CD14-positive monocyte (primary cell): ENCODE measurements at regions not wholly inside any gene's neighbourhood (a gene's known extent, or its start where the extent isn't known, plus 50 kb on each side); places are given as distances from the start of the nearest gene placed in this dataset.

Experiments used
- DNase-seq, 3 donors: peaks; one replicate each; pipeline ENCODE4 v3.0.0-alpha.2; 2011 to 2022
- H2AFZ ChIP-seq: 2 replicates; pipeline ENCODE4 v1.6.0; 2012; ENCODE audit warnings: mild to moderate bottlenecking, low read depth, low read length, inconsistent platforms; ENCODE audit not compliant: insufficient read depth, poor library complexity, severe bottlenecking
- H3K27ac ChIP-seq, 2 donors: 1 replicate in 1 of 2; 2 replicates in 1 of 2; pipeline ENCODE4 v1.5.1; 2012 to 2013; ENCODE audit warnings: low read length in 2 of 2, control low read depth in 1 of 2, inconsistent platforms in 1 of 2, low read depth in 1 of 2, mild to moderate bottlenecking in 1 of 2
- H3K27me3 ChIP-seq, 2 donors: one replicate each; pipeline versions ENCODE4 v1.6.0 to v1.6.1; 2011 to 2013; ENCODE audit warnings: low read length in 2 of 2; ENCODE audit not compliant: control insufficient read depth in 2 of 2, insufficient read depth in 2 of 2
- H3K36me3 ChIP-seq, 2 donors: replicated peaks in 1 of 2; 1 replicate in 1 of 2; 2 replicates in 1 of 2; pipeline versions ENCODE4 v1.5.1 to v1.6.1; 2012 to 2013; ENCODE audit warnings: low read length in 2 of 2, control low read depth in 1 of 2, inconsistent platforms in 1 of 2, mild to moderate bottlenecking in 1 of 2; ENCODE audit not compliant: insufficient read depth in 2 of 2, control insufficient read depth in 1 of 2
- H3K4me1 ChIP-seq, 2 donors: 1 replicate in 1 of 2; 2 replicates in 1 of 2; pipeline versions ENCODE4 v1.5.1 to v1.6.1; 2012 to 2013; ENCODE audit warnings: low read length in 2 of 2, control low read depth in 1 of 2, inconsistent platforms in 1 of 2, mild to moderate bottlenecking in 1 of 2, moderate library complexity in 1 of 2; ENCODE audit not compliant: insufficient read depth in 2 of 2, control insufficient read depth in 1 of 2
- H3K4me2 ChIP-seq: replicated peaks from 2 replicates; pipeline ENCODE3; 2012; ENCODE audit warnings: low read length, moderate library complexity, mild to moderate bottlenecking; ENCODE audit not compliant: poor library complexity, severe bottlenecking; ENCODE audit errors: extremely low read depth
- H3K4me3 ChIP-seq, 3 experiments: fragments of 200-600 bp in 1 of 3; sonication (generic) in 1 of 3; replicated peaks in 1 of 3; 1 replicate in 2 of 3; 2 replicates in 1 of 3; pipeline ENCODE4 v1.5.1; 2011 to 2013; ENCODE audit warnings: low read length in 3 of 3, mild to moderate bottlenecking in 3 of 3, control low read depth in 2 of 3, low read depth in 2 of 3, inconsistent platforms in 1 of 3, moderate library complexity in 1 of 3
- H3K79me2 ChIP-seq: 2 replicates; pipeline ENCODE4 v1.6.0; 2012; ENCODE audit warnings: mild to moderate bottlenecking, control low read depth, inconsistent platforms, low read length, moderate library complexity; ENCODE audit not compliant: insufficient read depth
- H3K9ac ChIP-seq: 2 replicates; pipeline ENCODE4 v1.6.0; 2017; ENCODE audit warnings: low read length, mild to moderate bottlenecking; ENCODE audit not compliant: insufficient read depth, poor library complexity, severe bottlenecking
- H3K9me3 ChIP-seq, 2 donors: replicated peaks in 1 of 2; 1 replicate in 1 of 2; 2 replicates in 1 of 2; pipeline versions ENCODE4 v1.5.1 to v1.6.1; 2012 to 2013; ENCODE audit warnings: low read length in 2 of 2, control low read depth in 1 of 2; ENCODE audit not compliant: control insufficient read depth in 1 of 2, insufficient read depth in 1 of 2
- H4K20me1 ChIP-seq: 2 replicates; pipeline ENCODE4 v1.6.0; 2012; ENCODE audit warnings: mild to moderate bottlenecking, low read length, control low read depth, moderate library complexity; ENCODE audit not compliant: insufficient read depth
- H3K27ac Mint-ChIP-seq, 7 donors: one replicate each; pipeline ENCODE4 v1.8.0; 2020; ENCODE audit warnings: mild to moderate bottlenecking in 7 of 7, mixed read lengths in 7 of 7, moderate library complexity in 6 of 7, inconsistent platforms in 2 of 7
- H3K27me3 Mint-ChIP-seq, 3 donors: one replicate each; pipeline ENCODE4 v1.8.0; 2021 to 2022; ENCODE audit warnings: low read depth in 3 of 3, mild to moderate bottlenecking in 3 of 3, mixed read lengths in 3 of 3, moderate library complexity in 3 of 3, inconsistent platforms in 1 of 3
- H3K36me3 Mint-ChIP-seq, 2 donors: one replicate each; pipeline ENCODE4 v1.8.0; 2020; ENCODE audit warnings: mixed read lengths in 2 of 2, inconsistent platforms in 1 of 2, mild to moderate bottlenecking in 1 of 2
- H3K4me1 Mint-ChIP-seq: one replicate; pipeline ENCODE4 v1.8.0; 2020; ENCODE audit warnings: mild to moderate bottlenecking, mixed read lengths
- H3K4me3 Mint-ChIP-seq, 2 donors: one replicate each; pipeline ENCODE4 v1.8.0; 2020; ENCODE audit warnings: mild to moderate bottlenecking in 2 of 2, mixed read lengths in 2 of 2, moderate library complexity in 1 of 2
- H3K9me3 Mint-ChIP-seq, 7 donors: one replicate each; pipeline ENCODE4 v1.8.0; 2020 to 2022; ENCODE audit warnings: mixed read lengths in 7 of 7, mild to moderate bottlenecking in 6 of 7, moderate library complexity in 6 of 7, inconsistent platforms in 2 of 7
- CTCF ChIP-seq: fragments of 200-600 bp; IDR thresholded peaks from one replicate; pipeline ENCODE4 v1.8.0; 2022; ENCODE audit warnings: antibody characterized with exemption, mild to moderate bottlenecking
- WGBS: methylation state at CpG from one replicate; pipeline ENCODE4 v1.1.5; 2013; ENCODE audit warnings: missing lambda C conversion rate; ENCODE audit not compliant: insufficient coverage; 5-methylcytosine and 5-hydroxymethylcytosine counted together
- intact Hi-C, 2 donors: fragments of 100-400 bp; cut with micrococcal nuclease; formaldehyde crosslinking; loops; one replicate each; pipeline versions ENCODE4 v1.15.0 to v1.15.1; 2023

DNA sequence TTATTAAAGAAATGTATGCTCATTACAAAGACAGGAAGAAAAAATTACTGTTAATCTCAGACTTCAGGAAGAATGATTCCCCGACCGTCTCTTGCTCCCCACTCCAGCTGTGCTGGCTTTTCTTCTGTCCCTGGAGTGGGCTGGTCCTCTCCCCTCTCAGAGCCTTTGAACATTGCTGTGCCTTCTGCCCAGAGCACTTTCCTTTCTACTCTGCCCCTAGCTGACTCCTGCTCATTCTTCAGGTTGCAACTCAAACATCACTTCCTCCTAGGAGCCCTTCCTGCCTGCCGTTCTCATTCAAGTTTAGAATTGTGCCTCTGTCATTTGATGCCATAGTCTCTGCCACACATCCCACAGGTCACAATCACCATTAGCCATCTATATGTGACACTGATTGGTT, 329.5 kb downstream of the MIAT start:
- Mint-ChIP-seq H3K27me3 (peaks cover 5 to 23% (median 19%) of the 10 kb centered on the region in 3 donors), H3K4me3 (no peak overlapping the region), H3K27ac (no peak overlapping the region), H3K4me1 (no peaks in the 10 kb centered on the region), H3K36me3 (no peaks in the 10 kb centered on the region), H3K9me3 (peaks cover 0 to 2% (median 0%) of the 10 kb centered on the region in 7 donors)
- no peak overlapping the region for H3K4me3 ChIP-seq
- no peak for TF ChIP-seq CTCF
- H3K27me3 ChIP-seq: peaks cover 6 to 8% of the 10 kb centered on the region in 2 donors
- no peak overlapping the region for H3K4me2 ChIP-seq
- no peaks in the 10 kb centered on the region for H3K36me3 ChIP-seq
- DNase-seq: no peak
- H3K9me3 ChIP-seq: no peaks in the 10 kb centered on the region
- intact Hi-C loops: no loop called here
- no peaks in the 10 kb centered on the region for H4K20me1 ChIP-seq
- H2AFZ ChIP-seq: no peak overlapping the region
- no peaks in the 10 kb centered on the region for H3K79me2 ChIP-seq
- H3K4me1 ChIP-seq: no peaks in the 10 kb centered on the region
- H3K9ac ChIP-seq: no peak overlapping the region
- H3K27ac ChIP-seq: no peak overlapping the region
- 5% methylated on average over 3 of the region's 3 CpGs for WGBS

GRCh38 chr22:26990503-26991189, 333.3 kb downstream of the MIAT start:
- no peak overlapping the region for H3K27ac ChIP-seq
- Mint-ChIP-seq H3K27me3 (peaks cover 4 to 19% (median 12%) of the 10 kb centered on the region in 3 donors), H3K9me3 (no peaks in the 10 kb centered on the region), H3K4me3 (no peak overlapping the region), H3K36me3 (no peaks in the 10 kb centered on the region), H3K27ac (no peak overlapping the region), H3K4me1 (no peaks in the 10 kb centered on the region)
- H4K20me1 ChIP-seq: no peaks in the 10 kb centered on the region
- H3K27me3 ChIP-seq: peaks cover 0 to 6% of the 10 kb centered on the region in 2 donors
- H3K9me3 ChIP-seq: no peaks in the 10 kb centered on the region
- 82% methylated on average over 3 of the region's 7 CpGs for WGBS
- H3K4me2 ChIP-seq: no peak overlapping the region
- no peak overlapping the region for H3K4me3 ChIP-seq
- no peaks in the 10 kb centered on the region for H3K79me2 ChIP-seq
- no peaks in the 10 kb centered on the region for H3K36me3 ChIP-seq
- intact Hi-C loops: no loop called here
- no peak overlapping the region for H2AFZ ChIP-seq
- H3K9ac ChIP-seq: no peak overlapping the region
- no peak for TF ChIP-seq CTCF
- no peaks in the 10 kb centered on the region for H3K4me1 ChIP-seq
- DNase-seq: no peak
